Loucy (cell line): ENCODE measurements at regions not wholly inside any gene's neighbourhood (a gene's known extent, or its start where the extent isn't known, plus 50 kb on each side); places are given as distances from the start of the nearest gene placed in this dataset.
"Not testable (repeated sequence)": the region's sequence is repeated elsewhere in the genome, so short reads cannot be mapped to it uniquely, and the experiment has no call there.

Experiments used
- H2AFZ ChIP-seq: fragments of 200-600 bp; sonication (generic); 2 replicates; pipeline ENCODE4 v1.6.0; 2016; ENCODE audit warnings: antibody characterized with exemption, mild to moderate bottlenecking, low read length, moderate library complexity
- H3F3A ChIP-seq: fragments of 200-600 bp; 2 replicates; pipeline ENCODE4 v1.6.0; 2016; ENCODE audit warnings: antibody characterized with exemption, low read depth, mild to moderate bottlenecking
- H3K27me3 ChIP-seq: fragments of 200-600 bp; sonication (generic); 2 replicates; pipeline ENCODE4 v1.6.1; 2014; ENCODE audit warnings: low read length, mild to moderate bottlenecking; ENCODE audit not compliant: insufficient read depth, poor library complexity, severe bottlenecking
- H3K36me3 ChIP-seq: fragments of 200-600 bp; sonication (generic); 2 replicates; pipeline ENCODE4 v1.6.1; 2016; ENCODE audit warnings: low read length; ENCODE audit not compliant: insufficient read depth
- H3K4me1 ChIP-seq: fragments of 200-600 bp; sonication (generic); 2 replicates; pipeline ENCODE4 v1.5.1; 2014; ENCODE audit warnings: low read length, mild to moderate bottlenecking; ENCODE audit not compliant: insufficient read depth, poor library complexity, severe bottlenecking
- H3K4me2 ChIP-seq: fragments of 200-600 bp; sonication (generic); 2 replicates; pipeline ENCODE4 v1.6.0; 2014; ENCODE audit warnings: antibody characterized with exemption, low read length, low read depth, mild to moderate bottlenecking; ENCODE audit not compliant: poor library complexity, severe bottlenecking
- H3K4me3 ChIP-seq: fragments of 200-600 bp; sonication (generic); 2 replicates; pipeline ENCODE4 v1.5.1; 2014; ENCODE audit warnings: low read length, mild to moderate bottlenecking, mixed read lengths; ENCODE audit not compliant: poor library complexity, severe bottlenecking
- H3K79me2 ChIP-seq: fragments of 200-600 bp; sonication (generic); 2 replicates; pipeline ENCODE4 v1.6.1; 2014; ENCODE audit warnings: low read length; ENCODE audit not compliant: insufficient read depth
- H3K9ac ChIP-seq: fragments of 200-600 bp; sonication (generic); 2 replicates; pipeline ENCODE4 v1.6.0; 2014; ENCODE audit warnings: mild to moderate bottlenecking, low read depth, low read length, moderate library complexity; ENCODE audit not compliant: poor library complexity, severe bottlenecking
- H3K9me2 ChIP-seq: fragments of 200-600 bp; sonication (generic); replicated peaks from 2 replicates; pipeline ENCODE4 v1.6.1; 2016; ENCODE audit warnings: low read depth, low read length, mixed read lengths
- H3K9me3 ChIP-seq: fragments of 200-600 bp; sonication (generic); 2 replicates; pipeline ENCODE4 v1.6.1; 2014; ENCODE audit warnings: mild to moderate bottlenecking, antibody characterized with exemption, low read length, low read depth; ENCODE audit not compliant: insufficient read depth
- H4K20me1 ChIP-seq: fragments of 200-600 bp; sonication (generic); 2 replicates; pipeline ENCODE4 v1.6.0; 2014; ENCODE audit warnings: antibody characterized with exemption, low read length, mild to moderate bottlenecking; ENCODE audit not compliant: insufficient read depth, poor library complexity, severe bottlenecking
- EZH2phosphoT487 ChIP-seq: fragments of 200-600 bp; IDR thresholded peaks from 2 replicates; pipeline ENCODE4 v1.6.1; 2018; ENCODE audit warnings: antibody characterized with exemption, mild to moderate bottlenecking, moderate library complexity, borderline replicate concordance
- TF ChIP-seq, protein P1 (sequence below): fragments of 200-600 bp; sonication (generic); conservative IDR thresholded peaks from 2 replicates; pipeline ENCODE4 v1.5.1; 2014; ENCODE audit warnings: mild to moderate bottlenecking, antibody characterized with exemption, low read length

DNA sequence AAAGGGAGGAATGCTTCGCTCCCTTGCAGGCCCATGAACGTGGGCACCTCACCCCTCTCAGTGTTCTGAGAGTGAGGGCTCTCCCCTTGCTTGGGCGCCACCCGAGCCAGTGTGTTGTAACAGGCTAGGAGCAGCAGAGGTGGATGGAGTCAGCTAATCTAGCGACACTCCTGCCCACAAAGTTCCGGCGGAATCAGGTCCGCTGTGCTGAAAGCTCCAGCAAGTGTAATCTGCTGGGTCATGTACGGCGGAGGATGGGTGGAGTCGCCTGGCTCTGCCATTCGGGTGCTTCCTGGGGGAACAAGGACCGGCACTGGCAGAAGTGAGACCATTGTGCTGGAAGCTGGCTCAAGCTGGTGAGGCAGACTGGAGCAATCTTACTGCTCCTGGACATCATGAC lies 1310.1 kb downstream of the EPHA7 start:
- Histone ChIP-seq H3K4me2 (no peak overlapping the region), H3K36me3 (no peaks in the 10 kb centered on the region), H4K20me1 (no peaks in the 10 kb centered on the region), H3F3A (no peaks in the 10 kb centered on the region), H3K9me3 (no peaks in the 10 kb centered on the region), H2AFZ (no peak overlapping the region), H3K9me2 (0 out of 2 replicates have a peak, but pooled peaks cover 5% of the 10 kb centered on the region), H3K27me3 (no peaks in the 10 kb centered on the region), H3K4me3 (no peak overlapping the region), H3K79me2 (no peaks in the 10 kb centered on the region), H3K9ac (no peak overlapping the region), H3K4me1 (no peaks in the 10 kb centered on the region)
- TF ChIP-seq, protein P1, sequence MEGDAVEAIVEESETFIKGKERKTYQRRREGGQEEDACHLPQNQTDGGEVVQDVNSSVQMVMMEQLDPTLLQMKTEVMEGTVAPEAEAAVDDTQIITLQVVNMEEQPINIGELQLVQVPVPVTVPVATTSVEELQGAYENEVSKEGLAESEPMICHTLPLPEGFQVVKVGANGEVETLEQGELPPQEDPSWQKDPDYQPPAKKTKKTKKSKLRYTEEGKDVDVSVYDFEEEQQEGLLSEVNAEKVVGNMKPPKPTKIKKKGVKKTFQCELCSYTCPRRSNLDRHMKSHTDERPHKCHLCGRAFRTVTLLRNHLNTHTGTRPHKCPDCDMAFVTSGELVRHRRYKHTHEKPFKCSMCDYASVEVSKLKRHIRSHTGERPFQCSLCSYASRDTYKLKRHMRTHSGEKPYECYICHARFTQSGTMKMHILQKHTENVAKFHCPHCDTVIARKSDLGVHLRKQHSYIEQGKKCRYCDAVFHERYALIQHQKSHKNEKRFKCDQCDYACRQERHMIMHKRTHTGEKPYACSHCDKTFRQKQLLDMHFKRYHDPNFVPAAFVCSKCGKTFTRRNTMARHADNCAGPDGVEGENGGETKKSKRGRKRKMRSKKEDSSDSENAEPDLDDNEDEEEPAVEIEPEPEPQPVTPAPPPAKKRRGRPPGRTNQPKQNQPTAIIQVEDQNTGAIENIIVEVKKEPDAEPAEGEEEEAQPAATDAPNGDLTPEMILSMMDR, result no peak
- TF ChIP-seq EZH2phosphoT487, result no peak

GRCh38 chr6:92086750-92087149 lies 1332.6 kb downstream of the EPHA7 start:
- Histone ChIP-seq H3F3A (no peaks in the 10 kb centered on the region), H3K36me3 (no peaks in the 10 kb centered on the region), H3K9ac (no peak overlapping the region), H2AFZ (no peak overlapping the region), H3K9me2 (no peaks in the 10 kb centered on the region), H3K4me2 (no peak overlapping the region), H3K4me1 (peaks cover 4% of the 10 kb centered on the region), H3K79me2 (no peaks in the 10 kb centered on the region), H3K4me3 (no peak overlapping the region), H3K27me3 (no peaks in the 10 kb centered on the region), H3K9me3 (no peaks in the 10 kb centered on the region), H4K20me1 (no peaks in the 10 kb centered on the region)
- no peak for TF ChIP-seq EZH2phosphoT487
- TF ChIP-seq, protein P1, result no peak

DNA sequence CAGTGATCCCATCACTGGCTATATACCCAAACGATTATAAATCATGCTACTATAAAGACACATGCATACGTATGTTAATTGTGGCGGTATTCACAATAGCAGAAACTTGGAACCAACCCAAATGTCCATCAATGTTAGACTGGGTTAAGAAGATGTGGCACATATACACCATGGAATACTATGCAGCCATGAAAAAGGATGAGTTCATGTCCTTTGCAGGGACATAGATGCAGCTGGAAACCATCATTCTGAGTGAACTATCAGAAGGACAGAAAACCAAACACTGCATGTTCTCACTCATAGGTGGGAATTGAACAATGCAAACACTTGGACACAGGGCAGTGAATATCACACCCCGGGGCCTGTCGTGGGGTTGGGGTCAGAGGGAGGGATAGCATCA lies 1335.4 kb downstream of the EPHA7 start:
- not testable (repeated sequence) for H3K9ac ChIP-seq, H4K20me1 ChIP-seq, H3K9me3 ChIP-seq, H3K4me1 ChIP-seq, H3K27me3 ChIP-seq, H3K79me2 ChIP-seq, H3K4me2 ChIP-seq, H3F3A ChIP-seq, H3K9me2 ChIP-seq, H3K36me3 ChIP-seq, H2AFZ ChIP-seq, H3K4me3 ChIP-seq

DNA sequence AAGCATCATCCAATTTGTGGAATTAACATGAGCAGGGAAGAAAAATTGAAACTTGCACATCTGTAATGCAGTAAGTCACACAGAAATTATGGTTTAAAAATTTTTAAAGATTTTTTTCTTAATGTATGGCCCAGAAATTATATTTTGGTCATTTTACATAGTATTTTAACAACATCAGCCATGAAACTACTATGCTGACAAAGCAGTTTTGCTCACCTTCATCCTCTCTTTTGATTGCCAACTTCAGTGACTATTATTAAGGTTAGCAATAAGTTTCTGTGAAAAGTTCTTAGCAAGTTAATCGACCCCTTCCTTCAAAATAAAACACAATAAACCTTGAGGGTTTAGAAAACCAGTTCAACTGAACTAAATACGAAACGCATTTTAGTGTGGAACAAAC lies 1347.0 kb downstream of the EPHA7 start:
- H3K36me3 ChIP-seq, result no peaks in the 10 kb centered on the region
- TF ChIP-seq, protein P1, result no peak
- no peak for TF ChIP-seq EZH2phosphoT487

More for the DNA sequence above, 1347.0 kb downstream of the EPHA7 start:
- Histone ChIP-seq H3K9me3 (no peaks in the 10 kb centered on the region), H3K27me3 (no peaks in the 10 kb centered on the region), H3F3A (no peaks in the 10 kb centered on the region), H3K9me2 (no peaks in the 10 kb centered on the region), H3K4me1 (no peaks in the 10 kb centered on the region), H4K20me1 (no peaks in the 10 kb centered on the region), H3K4me3 (no peak overlapping the region), H3K9ac (no peak overlapping the region), H3K4me2 (no peak overlapping the region), H3K79me2 (no peaks in the 10 kb centered on the region), H2AFZ (no peak overlapping the region)
